Amniotic stem cell (primary cell): ENCODE measurements at regions not wholly inside any gene's neighbourhood (a gene's known extent, or its start where the extent isn't known, plus 50 kb on each side); places are given as distances from the start of the nearest gene placed in this dataset.

Experiments used
- DNase-seq: peaks from one replicate; lab custom pipeline; 2025; lab: John Stamatoyannopoulos, UW

DNA sequence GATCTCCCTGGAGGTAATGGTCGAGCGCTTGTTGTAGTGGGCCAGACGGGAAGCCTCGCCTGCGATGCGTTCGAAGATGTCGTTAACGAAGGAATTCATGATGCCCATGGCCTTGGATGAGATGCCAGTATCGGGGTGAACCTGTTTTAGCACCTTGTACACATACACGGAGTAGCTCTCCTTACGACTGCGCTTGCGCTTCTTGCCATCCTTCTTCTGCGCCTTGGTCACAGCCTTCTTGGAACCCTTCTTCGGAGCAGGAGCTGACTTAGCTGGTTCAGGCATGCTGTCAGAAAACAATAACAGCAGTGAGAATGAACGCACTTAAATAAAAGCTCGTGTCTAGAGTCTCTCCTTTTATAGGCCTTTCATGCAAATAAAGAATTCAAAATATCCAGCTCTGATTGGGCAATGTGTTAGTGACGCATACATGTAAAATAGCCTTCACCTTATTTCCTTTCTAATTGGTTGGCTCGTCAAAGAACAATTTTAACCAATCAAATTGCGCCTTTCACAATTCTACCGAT, 129.2 kb downstream of the HFE start:
- peak; percentile 95 for DNase-seq

DNA sequence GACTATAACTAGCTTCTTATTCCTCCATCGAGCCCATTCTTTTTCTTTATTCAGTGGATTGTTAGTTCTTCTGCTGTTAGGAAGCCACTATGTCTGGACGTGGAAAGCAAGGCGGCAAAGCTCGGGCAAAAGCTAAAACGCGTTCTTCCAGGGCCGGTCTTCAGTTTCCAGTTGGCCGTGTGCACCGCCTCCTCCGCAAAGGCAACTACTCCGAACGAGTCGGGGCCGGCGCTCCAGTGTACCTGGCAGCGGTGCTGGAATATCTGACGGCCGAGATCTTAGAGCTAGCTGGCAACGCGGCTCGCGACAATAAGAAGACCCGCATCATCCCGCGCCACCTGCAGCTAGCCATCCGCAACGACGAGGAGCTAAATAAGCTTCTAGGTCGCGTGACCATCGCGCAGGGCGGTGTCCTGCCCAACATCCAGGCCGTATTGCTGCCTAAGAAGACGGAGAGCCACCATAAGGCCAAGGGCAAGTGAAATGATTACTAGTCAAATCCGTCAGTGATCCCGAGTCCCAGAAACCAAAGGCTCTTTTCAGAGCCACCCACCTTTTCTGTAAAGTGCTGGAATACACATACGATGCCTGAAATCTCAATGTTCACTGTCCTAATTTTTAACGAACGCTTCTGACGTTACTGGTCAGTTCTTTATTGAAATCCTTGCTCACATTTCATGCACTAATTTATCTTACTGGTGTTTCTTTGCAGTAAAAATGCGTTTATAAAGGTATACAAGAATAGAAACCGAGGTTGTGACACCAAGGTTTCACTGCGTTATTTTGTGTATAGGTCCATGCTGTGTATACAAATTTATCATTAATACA, 129.9 kb downstream of the HFE start:
- peak; percentile 84 for DNase-seq

DNA sequence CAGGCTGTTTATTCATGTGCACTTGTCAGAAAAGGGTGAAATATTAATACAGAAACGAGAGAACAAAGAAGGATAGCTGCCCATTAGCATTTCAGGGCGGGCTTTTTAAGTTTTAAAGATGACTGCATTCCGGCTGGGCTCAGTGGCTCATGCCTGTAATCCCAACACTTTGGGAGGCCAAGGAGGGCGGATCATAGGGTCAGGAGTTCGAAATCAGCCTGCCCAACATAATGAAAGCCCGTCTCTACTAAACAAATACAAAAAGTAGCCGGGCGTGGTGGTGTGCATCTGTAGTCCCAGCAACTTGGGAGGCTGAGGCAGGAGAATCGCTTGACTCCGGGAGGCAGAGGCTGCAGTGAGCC, 130.5 kb downstream of the HFE start:
- DNase-seq, result no peak

DNA sequence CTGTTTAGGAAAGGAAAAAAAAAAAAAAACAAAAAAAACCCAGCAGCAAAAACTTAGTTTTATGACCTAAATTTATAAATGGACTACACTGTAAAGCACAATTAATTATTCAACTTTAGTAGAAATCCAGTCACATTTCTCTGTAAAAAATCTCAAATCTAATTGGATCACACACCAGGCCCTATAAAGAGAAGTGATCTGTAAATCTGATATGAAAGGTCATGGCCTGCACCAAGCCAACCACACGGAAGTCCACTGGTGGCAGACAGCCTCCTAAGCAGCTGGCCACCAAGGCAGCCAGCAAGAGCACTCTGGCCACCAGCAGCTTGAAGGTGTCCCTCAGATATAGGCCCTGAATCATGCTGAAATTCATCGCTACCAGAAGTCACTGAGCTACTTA, 131.6 kb downstream of the HFE start:
- DNase-seq, result no peak

DNA sequence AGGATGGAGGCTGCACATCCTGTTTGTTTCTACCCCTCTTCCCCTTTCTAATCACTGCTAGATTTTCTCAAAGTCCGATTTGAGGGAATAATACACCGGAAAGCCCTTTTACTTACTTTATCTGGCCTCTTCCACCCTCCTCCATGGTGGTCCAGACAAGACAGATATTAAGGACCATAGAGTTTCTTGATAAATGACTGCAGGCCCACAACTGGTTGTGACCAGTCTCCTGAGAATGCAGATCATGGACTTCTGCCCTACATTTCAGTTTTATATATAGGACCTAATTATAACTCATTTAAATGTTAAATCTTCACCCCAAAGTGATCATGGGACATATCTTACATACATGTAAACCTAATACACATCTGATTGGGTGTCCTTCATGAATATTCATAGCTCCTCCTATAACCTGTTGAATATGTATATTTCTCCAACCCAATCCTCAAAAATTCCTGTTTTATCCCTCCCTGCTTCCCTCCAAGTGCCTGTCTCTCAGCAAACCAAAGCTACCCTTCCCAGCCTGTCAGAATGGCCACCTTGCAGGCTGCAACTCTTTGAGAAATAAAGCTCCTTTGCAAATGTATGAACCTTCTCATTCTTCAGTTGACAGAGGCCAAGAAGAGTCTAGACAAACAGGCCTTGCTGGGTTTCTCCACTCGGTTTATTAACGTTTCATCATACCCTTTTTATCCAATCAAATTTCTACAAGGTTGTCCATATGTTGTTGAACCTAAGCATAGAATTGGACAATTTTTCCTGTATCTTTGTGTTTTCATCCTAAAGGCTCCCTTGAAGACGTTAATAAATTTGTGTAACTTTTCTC, 133.1 kb downstream of the HFE start:
- no peak for DNase-seq

DNA sequence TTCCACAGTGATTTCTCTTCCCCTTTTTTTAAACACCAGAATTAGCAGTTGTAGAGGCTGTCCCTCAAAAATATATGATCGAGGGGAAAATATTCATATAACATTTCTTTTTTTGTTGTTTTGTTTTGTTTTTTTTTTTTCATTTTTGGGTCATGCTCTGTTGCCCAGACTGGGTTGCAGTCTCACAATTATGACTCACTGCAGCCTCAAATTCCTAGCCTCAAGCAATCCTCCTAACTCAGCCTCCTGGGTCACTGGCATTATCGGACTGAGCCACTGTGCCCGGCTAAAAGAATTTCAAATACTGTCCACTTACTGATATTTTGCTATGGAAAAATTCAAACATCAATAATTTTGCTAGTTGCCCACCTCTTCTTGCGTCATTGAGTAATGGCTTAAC, 134.0 kb downstream of the HFE start:
- DNase-seq, result no peak

DNA sequence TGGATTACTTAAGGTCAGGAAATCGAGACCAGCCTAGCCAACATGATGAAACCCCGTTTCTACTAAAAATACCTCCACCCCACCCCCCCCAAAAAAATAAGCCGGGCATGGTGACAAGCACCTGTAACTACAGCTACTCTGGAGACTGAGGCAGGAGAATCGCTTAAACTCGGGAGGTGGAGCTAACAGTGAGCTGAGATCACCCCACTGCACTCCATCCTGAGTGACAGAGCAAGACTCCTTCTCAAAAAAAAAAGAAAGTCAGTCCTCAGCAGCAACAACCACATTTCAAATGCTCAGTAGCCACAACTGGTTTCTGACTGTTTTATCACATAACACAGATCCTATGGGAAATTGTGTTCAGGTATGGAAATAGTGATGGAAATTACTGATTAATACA, 135.3 kb downstream of the HFE start:
- no peak for DNase-seq

DNA sequence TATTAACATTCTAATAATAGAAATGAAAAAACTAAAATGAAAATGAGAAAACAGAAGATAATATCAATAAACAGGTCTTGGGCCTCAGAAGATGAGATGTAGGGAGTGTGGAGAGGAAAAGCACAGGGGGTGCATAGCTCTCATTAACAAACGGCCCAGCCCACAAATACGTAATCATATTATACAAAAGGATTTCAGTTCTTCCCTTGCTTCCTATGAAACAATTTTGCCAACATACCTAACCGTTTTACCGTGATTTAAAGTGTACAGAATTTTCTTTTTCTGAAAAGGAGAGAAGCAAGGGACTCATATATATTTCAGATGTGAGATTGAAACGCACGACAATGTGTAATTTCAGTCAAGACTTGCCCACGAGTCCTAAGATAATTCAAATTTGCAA, 136.0 kb downstream of the HFE start:
- no peak for DNase-seq

DNA sequence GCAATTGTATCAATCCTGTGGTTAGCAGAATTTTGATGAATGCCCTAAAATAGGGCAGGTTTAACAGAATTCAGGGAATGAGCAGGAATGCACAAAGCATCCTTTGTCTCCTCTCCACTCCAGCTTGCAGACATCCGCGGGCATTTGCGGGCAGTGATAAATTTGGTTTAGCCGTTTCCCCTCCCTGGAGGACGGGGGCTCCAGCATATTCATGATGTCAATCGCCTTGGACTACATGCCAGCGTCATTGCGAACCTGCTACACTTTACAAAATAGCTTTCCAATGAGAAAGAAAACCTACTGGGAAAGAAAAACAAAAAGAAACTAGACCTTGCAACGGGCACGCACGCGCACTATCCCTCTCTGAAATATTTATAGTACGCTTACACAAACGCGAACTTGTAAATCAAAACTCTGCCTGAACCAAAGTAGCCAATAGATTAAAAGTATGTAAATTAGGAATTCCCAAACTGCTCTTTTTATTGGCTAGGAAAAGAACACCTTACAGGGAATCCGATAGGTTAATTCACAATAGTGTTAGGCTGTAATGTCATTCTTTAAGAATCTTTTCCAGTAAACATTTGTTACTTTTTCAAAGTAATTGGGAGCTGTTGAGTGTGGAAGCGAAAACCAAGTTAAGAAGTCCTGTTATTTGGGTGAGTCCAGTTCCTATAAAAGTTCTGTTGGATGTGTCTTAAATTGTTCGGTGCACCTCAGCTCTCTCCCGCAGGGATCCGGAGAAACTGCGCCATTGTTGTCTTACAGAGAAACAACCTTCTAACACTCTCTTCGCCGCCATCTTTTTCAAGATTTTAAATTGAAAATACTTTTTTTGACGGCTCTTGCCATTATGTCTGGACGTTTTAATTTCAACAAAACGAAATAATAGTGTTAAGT, 136.7 kb downstream of the HFE start:
- peak; percentile 90 for DNase-seq

DNA sequence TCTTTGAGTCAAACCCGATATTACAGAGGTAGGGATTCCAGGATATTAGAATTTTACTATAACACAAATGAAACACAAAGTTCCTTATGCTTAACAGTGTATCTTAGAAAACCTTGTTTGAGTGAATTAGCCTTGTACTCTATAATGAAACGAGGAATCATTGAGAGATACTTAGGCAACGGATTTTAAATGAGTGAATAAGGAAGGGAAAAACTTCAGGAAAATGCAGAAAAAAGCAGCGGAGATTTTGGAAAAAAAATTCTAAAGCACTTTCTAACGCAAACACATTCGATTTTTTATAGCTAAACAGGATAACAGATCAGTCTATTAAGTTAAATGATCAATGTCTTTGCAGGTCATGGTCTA, 137.3 kb downstream of the HFE start:
- no peak for DNase-seq

DNA sequence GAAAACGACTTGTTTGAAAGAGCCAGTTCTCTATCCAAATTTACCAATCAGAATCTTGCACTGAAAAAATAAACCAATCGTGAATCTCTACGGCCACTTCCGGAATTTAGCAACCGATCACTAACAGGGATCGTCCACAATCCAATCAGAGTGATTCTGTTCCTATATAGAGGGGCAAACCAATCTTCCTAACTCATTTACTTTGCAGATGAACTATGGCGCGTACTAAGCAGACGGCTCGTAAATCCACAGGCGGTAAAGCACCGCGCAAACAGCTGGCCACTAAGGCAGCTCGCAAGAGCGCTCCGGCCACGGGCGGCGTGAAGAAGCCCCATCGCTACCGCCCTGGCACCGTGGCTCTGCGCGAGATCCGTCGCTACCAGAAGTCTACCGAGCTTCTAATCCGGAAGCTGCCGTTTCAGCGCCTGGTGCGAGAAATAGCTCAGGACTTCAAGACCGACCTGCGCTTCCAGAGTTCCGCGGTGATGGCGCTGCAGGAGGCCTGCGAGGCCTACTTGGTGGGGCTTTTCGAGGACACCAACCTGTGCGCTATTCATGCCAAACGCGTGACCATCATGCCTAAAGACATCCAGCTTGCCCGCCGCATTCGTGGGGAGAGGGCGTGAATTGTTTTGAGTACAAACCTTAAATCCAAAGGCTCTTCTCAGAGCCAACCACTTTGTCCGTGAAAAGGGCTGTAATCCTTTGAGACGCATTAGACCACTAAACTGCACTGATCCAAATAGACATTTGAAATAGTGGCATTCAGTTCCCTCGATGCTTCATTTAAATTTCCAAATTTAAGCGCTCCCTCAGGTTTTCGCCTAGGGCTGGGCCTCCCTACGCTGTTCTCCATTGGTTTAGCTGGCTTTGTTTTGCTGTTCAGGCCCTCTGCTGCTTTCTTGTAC, 138.0 kb downstream of the HFE start:
- peak; percentile 63 for DNase-seq

DNA sequence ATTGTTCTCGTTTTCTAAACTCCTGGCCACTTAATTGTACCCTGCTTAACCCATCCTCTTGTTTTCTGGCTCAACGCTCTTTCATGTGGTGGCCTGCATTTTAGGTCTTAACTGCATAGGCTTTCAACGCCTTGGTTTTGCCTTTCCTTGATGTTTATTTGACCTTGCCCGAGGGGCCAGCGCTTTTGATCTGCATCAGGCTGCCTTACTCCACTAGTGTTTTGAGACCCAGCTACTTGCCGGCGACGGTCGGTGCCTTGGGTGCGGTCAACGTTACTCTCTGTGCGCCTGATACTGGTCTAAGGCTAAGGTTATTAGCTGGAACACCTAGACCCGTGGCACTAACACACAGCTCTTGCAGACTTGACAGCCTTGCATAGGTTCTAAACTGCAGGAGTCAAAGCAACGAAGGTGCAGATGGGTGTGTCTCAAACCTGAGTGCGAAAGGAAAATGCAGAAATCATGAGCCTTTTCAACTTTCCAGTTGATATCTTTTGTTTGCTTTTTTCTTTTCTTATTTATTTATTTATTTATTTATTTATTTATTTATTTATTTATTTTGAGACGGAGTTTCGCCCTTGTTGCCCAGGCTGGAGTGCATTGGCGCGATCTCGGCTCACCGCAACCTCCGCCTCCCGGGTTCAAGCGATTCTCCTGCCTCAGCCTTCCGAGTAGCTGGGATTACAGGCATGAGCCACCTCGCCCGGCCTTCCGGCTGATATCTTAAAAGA, 138.8 kb downstream of the HFE start:
- DNase-seq, result no peak

DNA sequence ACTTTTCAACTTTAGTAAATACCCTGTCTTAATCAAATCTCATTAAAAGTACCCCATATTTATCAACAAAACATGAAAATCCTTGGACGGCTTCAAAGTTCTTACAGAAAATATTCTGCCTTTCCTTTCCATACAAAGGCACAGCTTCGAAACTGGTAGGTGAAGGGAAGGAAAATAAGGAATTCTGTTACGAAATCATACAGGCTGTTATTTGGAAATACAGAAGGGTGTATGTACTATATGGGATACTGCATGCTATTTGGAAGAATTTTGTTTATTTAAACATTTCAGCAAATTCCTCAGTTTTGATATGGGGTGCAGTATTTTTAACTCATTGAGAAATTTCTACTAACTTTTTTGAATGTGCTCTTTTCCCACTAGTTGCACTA, 138.4 kb upstream of the BTN3A2 start:
- DNase-seq, result no peak

DNA sequence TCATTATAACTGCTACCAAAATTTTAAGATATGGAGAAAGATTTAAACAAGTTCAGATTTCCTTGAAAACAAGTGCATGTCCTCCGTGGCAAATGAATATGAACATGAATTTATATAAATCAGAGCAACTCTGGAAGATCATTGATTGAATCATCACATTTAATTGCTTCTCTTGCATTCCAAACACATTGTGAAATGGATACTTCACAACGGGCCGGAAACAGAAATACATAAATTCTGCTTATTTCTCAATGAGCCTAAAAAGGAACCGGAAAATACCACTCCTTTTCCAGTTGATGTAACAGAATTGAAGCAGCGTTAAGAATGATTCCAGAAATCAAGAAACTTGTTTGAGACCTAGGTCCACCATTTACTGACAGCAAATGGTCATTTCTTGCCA, 134.6 kb upstream of the BTN3A2 start:
- no peak for DNase-seq

DNA sequence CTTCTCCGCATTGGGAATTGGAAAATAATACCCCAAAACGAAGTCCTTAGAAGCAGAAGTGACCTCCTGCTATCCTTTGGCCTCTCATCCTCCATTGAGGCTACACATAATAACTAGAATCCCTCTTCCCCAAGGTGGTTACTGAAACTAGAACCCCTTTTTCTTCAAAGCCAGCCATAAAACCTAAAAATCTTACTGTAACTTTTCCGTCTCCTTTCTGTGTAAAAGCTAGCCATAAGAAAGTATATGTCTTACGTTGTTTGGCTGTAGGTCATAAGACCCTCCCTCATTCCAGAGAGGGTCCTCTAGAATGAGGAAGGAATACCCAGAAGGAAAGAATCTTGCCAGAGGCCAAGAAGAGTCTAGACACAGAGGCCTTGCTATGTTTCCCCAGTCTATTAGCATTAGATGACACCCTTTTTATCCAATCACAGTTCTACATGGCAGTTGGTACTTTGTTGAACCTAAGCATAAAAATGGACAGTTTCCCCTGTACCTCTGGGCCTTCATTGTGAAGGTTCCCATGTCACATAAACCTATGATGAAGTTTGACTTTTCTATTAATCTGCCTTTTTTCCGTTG, 133.9 kb upstream of the BTN3A2 start:
- no peak for DNase-seq

DNA sequence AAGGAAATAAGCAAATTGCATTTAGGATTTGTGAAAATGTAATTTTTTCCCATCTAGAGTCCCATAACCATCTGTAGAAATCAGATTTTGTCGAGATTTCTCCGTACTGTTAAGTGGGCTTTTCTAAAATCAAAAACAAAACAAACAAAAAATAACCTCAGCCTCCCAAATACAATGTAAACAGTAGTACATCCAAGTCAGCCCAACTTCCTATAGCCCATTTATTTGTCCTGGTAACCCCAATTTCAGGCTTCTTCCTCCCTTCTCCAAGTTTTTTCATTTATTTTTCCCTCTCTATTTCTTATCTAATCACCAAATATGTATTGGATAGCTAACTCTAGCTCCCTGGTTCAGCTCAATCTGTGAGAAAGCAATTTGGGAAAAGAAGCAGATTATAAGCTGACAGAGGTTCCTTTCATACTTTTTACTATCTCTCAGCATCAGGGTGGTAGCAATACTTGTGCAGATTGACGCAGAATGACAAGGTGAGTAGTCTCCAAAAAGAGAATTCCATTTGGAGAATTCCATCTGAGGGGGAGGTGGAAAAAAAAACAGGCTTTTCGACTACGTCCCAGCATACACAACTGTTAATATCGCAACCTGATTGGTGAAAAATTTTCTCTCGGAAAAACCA, 132.6 kb upstream of the BTN3A2 start:
- no peak for DNase-seq

DNA sequence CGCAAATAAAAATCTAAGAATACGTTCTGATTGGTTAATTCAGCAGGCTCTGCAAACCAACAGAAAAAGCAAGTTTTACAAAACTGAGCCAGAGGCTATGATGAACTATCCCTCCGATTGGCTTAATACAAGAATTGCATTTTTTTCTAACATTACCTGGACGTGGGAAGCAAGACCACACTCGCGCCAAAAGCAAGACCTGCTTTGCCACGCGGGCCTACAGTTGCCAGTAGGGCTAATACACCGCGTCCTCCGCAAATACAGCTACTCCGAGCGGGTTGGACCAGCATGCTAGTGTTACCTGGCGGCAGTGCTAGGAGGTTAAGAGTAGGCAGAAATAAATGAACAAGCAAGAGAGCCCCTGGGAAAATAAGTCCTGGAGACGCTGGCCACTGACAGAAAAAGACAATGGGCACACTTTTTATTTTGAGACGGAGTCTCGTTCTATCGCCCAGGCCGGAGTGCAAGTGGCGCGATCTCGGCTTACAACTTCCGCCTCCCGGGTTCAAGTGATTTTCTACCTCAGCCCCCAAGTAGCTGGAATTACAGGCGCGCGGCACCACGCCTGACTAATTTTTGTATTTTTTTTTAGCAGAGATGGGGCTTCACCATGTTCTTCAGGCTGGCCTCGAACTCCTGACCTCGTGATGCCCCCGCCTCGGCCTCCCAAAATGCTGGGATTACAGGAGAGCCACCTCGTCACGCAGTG, 131.9 kb upstream of the BTN3A2 start:
- no peak for DNase-seq

DNA sequence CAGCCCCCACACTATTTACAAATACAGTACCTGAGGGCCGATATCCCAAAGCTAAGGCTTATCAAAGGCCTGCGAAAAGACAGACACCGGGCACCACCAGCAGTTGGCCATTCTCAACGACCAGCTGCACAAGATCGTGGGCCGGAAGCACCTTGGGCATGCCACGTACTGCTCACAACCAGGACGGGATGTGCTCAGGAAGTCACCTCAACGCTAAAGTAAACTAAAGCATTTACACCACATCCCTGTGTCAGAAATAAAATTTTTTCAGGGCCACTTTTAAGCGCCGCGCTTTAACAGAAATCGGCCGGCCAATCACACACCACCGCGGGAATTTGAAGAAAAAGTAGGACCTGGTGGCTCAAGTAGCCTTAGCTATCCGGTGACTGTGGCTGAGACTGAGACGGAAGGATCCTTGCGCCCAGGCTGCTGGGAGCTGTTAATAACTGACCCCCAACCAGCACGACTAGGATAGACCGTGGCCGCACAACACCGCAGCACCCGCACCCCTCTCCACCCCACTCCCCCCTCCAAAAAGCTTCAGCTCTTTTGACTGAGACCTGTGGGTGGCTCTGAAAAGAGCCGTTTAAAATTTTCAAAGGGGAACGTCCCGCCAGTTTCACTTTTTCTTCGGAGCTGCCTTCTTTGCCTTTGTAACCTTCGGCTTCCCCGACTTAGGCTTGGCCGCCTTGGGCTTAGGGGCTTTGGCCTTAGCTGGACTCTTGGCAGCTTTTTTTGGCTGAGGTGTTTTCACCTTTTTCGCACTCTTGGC, 131.2 kb upstream of the BTN3A2 start:
- DNase-seq, result no peak
